IMR-90 (cell line): ENCODE measurements at regions not wholly inside any gene's neighbourhood (a gene's known extent, or its start where the extent isn't known, plus 50 kb on each side); places are given as distances from the start of the nearest gene placed in this dataset.

Experiments used
- ATAC-seq: fragments of 200-7000 bp; cut with Tn5 transposase; 2 replicates; pipeline ENCODE4 v1.9.1; 2020; ENCODE audit warnings: low read depth, mild to moderate bottlenecking, moderate library complexity
- BruUV-seq: library from RNA; stranded (reverse); fragments of 400-500 nt; replicated peaks from 2 replicates; lab custom pipeline; 2021; lab: Mats Ljungman, UMichigan
- CTCF ChIA-PET: fragments of 300-600 bp; formaldehyde crosslinking; extraction: SDS; loops from one replicate; lab custom pipeline; 2021; ENCODE audit warnings: antibody characterized with exemption; lab: Yijun Ruan, JAX
- POLR2A ChIA-PET: fragments of 300-600 bp; sonication (Branson Sonifier 250); formaldehyde crosslinking; loops from one replicate; lab custom pipeline; 2022; ENCODE audit warnings: antibody characterized with exemption; ENCODE audit not compliant: unreplicated experiment; lab: Charles Lee
- DNase-seq: peaks from one replicate; pipeline ENCODE4 v3.0.0; 2013
- H2AFZ ChIP-seq: replicated peaks from 2 replicates; pipeline ENCODE3; 2013; ENCODE audit warnings: low read length, mild to moderate bottlenecking; ENCODE audit not compliant: poor library complexity
- H2AK5ac ChIP-seq: 2 replicates; pipeline ENCODE4 v1.6.1; 2013; ENCODE audit warnings: low read depth, low read length, inconsistent platforms
- H2AK9ac ChIP-seq: replicated peaks from 2 replicates; pipeline ENCODE3; 2013; ENCODE audit warnings: mild to moderate bottlenecking, low read depth, low read length, moderate library complexity; ENCODE audit not compliant: poor library complexity
- H2BK120ac ChIP-seq: 2 replicates; pipeline ENCODE4 v1.6.1; 2013; ENCODE audit warnings: low read depth, low read length, inconsistent platforms
- H2BK15ac ChIP-seq: 3 replicates; pipeline ENCODE4 v1.6.1; 2013; ENCODE audit warnings: low read depth, low read length, inconsistent platforms
- H2BK20ac ChIP-seq: 2 replicates; pipeline ENCODE4 v1.6.1; 2013; ENCODE audit warnings: low read depth, mild to moderate bottlenecking, inconsistent platforms, low read length, moderate library complexity
- H2BK5ac ChIP-seq: 2 replicates; pipeline ENCODE4 v1.6.1; 2013; ENCODE audit warnings: mild to moderate bottlenecking, low read depth, low read length, inconsistent platforms; ENCODE audit not compliant: poor library complexity, severe bottlenecking
- H3K14ac ChIP-seq: replicated peaks from 2 replicates; pipeline ENCODE4 v1.6.1; 2013; ENCODE audit warnings: low read depth, low read length, inconsistent platforms
- H3K18ac ChIP-seq: 2 replicates; pipeline ENCODE4 v1.6.1; 2013; ENCODE audit warnings: low read depth, low read length, control low read depth
- H3K23ac ChIP-seq: 2 replicates; pipeline ENCODE4 v1.6.1; 2013; ENCODE audit warnings: low read depth, low read length, inconsistent platforms
- H3K27ac ChIP-seq: 2 replicates; pipeline ENCODE4 v1.5.1; 2013; ENCODE audit warnings: mild to moderate bottlenecking, control low read depth, low read length; ENCODE audit not compliant: insufficient read depth
- H3K27me3 ChIP-seq: 2 replicates; pipeline ENCODE4 v1.6.1; 2013; ENCODE audit warnings: low read length; ENCODE audit not compliant: control insufficient read depth, insufficient read depth
- H3K36me3 ChIP-seq: 2 replicates; pipeline ENCODE4 v1.6.1; 2013; ENCODE audit warnings: low read length, mixed read lengths; ENCODE audit not compliant: control insufficient read depth, insufficient read depth
- H3K4ac ChIP-seq: 2 replicates; pipeline ENCODE4 v1.6.1; 2013; ENCODE audit warnings: low read depth, low read length, inconsistent platforms
- H3K4me1 ChIP-seq: 2 replicates; pipeline ENCODE4 v1.6.1; 2013; ENCODE audit warnings: low read length, mixed read lengths; ENCODE audit not compliant: control insufficient read depth, insufficient read depth
- H3K4me2 ChIP-seq: 2 replicates; pipeline ENCODE4 v1.6.1; 2013; ENCODE audit warnings: low read depth, mild to moderate bottlenecking, control low read depth, low read length, moderate library complexity
- H3K4me3 ChIP-seq: 2 replicates; pipeline ENCODE4 v1.5.1; 2013; ENCODE audit warnings: low read depth, mild to moderate bottlenecking, control low read depth, low read length, moderate library complexity; ENCODE audit not compliant: insufficient read depth
- H3K56ac ChIP-seq: 2 replicates; pipeline ENCODE4 v1.6.1; 2013; ENCODE audit warnings: low read length, inconsistent platforms; ENCODE audit not compliant: insufficient read depth; ENCODE audit errors: extremely low read depth
- H3K79me1 ChIP-seq, 2 experiments: 2 replicates each; pipeline ENCODE4 v1.6.1; 2013; ENCODE audit warnings: low read length in 2 of 2, inconsistent platforms in 1 of 2, low read depth in 1 of 2
- H3K9ac ChIP-seq: 2 replicates; pipeline ENCODE4 v1.6.1; 2013; ENCODE audit warnings: low read depth, low read length, control low read depth
- H3K9me1 ChIP-seq: 2 replicates; pipeline ENCODE4 v1.6.1; 2013; ENCODE audit warnings: low read length, inconsistent platforms; ENCODE audit not compliant: insufficient read depth
- H3K9me3 ChIP-seq: 2 replicates; pipeline ENCODE4 v1.6.1; 2013; ENCODE audit warnings: low read length; ENCODE audit not compliant: control insufficient read depth, insufficient read depth
- H4K20me1 ChIP-seq: 2 replicates; pipeline ENCODE4 v1.6.1; 2013; ENCODE audit warnings: low read length, inconsistent platforms; ENCODE audit not compliant: insufficient read depth
- H4K5ac ChIP-seq: 2 replicates; pipeline ENCODE4 v1.6.1; 2013; ENCODE audit warnings: mild to moderate bottlenecking, low read depth, low read length, control low read depth
- H4K8ac ChIP-seq, 2 experiments: 2 replicates each; pipeline ENCODE4 v1.6.1; 2013; ENCODE audit warnings: low read depth in 2 of 2, low read length in 2 of 2, control low read depth in 1 of 2, inconsistent platforms in 1 of 2
- H4K91ac ChIP-seq: 2 replicates; pipeline ENCODE4 v1.6.1; 2013; ENCODE audit warnings: low read depth, low read length, inconsistent platforms; ENCODE audit not compliant: insufficient read depth
- CEBPB ChIP-seq: IDR thresholded peaks from 2 replicates; pipeline ENCODE4 v1.6.1; 2012; ENCODE audit warnings: low read depth, low read length, improper control_type of control experiment
- CHD1 ChIP-seq: IDR thresholded peaks from 2 replicates; pipeline ENCODE4 v1.6.1; 2012; ENCODE audit warnings: low read depth, low read length, improper control_type of control experiment
- FOS ChIP-seq: fragments of 150-350 bp; IDR thresholded peaks from 2 replicates; pipeline ENCODE4 v1.6.1; 2016; ENCODE audit warnings: low read depth, low read length
- POLR2A ChIP-seq: IDR thresholded peaks from 2 replicates; pipeline ENCODE4 v1.6.1; 2012; ENCODE audit warnings: mild to moderate bottlenecking, low read depth, low read length
- RAD21 ChIP-seq: IDR thresholded peaks from 2 replicates; pipeline ENCODE4 v1.6.1; 2012; ENCODE audit warnings: low read length, improper control_type of control experiment
- RCOR1 ChIP-seq: IDR thresholded peaks from 2 replicates; pipeline ENCODE4 v1.6.1; 2012; ENCODE audit warnings: mild to moderate bottlenecking, low read length, improper control_type of control experiment; ENCODE audit not compliant: insufficient replicate concordance
- RFX5 ChIP-seq: IDR thresholded peaks from 2 replicates; pipeline ENCODE4 v1.8.0; 2012; ENCODE audit warnings: low read depth, mild to moderate bottlenecking, low read length, moderate library complexity
- SMC3 ChIP-seq: fragments of 150-350 bp; IDR thresholded peaks from 2 replicates; pipeline ENCODE4 v1.6.1; 2016; ENCODE audit warnings: low read depth, mild to moderate bottlenecking, antibody characterized with exemption, low read length, moderate library complexity
- WGBS, 2 experiments: methylation state at CpG; one replicate each; pipeline versions ENCODE4 v1.1.5 to v1.1.7; 2013; ENCODE audit warnings: missing lambda C conversion rate in 2 of 2; ENCODE audit not compliant: insufficient read length in 1 of 2; ENCODE audit errors: extremely low coverage in 2 of 2; 5-methylcytosine and 5-hydroxymethylcytosine counted together
- dilution Hi-C: fragments of 300-500 bp; cut with HindIII; formaldehyde crosslinking; loops from one replicate; pipeline ENCODE4 v1.14.3; 2018; ENCODE audit warnings: low sequenced_read_pairs; ENCODE audit not compliant: unreplicated experiment
- in situ Hi-C: fragments of 300-500 bp; cut with MboI; formaldehyde crosslinking; loops from 3 replicates; pipeline ENCODE4 v1.14.3; 2019; ENCODE audit warnings: low sequenced_read_pairs, inconsistent platforms, mixed read lengths
- intact Hi-C: fragments of 100-400 bp; cut with micrococcal nuclease; formaldehyde crosslinking; loops from 2 replicates; pipeline ENCODE4 v1.10.0; 2022
- TF ChIP-seq, protein P1 (sequence below): fragments of 150-350 bp; IDR thresholded peaks from 2 replicates; pipeline ENCODE4 v1.6.1; 2017; ENCODE audit warnings: mild to moderate bottlenecking, antibody characterized with exemption, low read length, low read depth
- TF ChIP-seq, protein P2 (sequence below): conservative IDR thresholded peaks from 2 replicates; pipeline ENCODE4 v1.5.1; 2012; ENCODE audit warnings: mild to moderate bottlenecking, low read depth, low read length, improper control_type of control experiment
- TF ChIP-seq, protein P3 (sequence below): fragments of 150-350 bp; IDR thresholded peaks from 2 replicates; pipeline ENCODE4 v1.6.1; 2016; ENCODE audit warnings: low read depth, mild to moderate bottlenecking, low read length, moderate library complexity, borderline replicate concordance

DNA sequence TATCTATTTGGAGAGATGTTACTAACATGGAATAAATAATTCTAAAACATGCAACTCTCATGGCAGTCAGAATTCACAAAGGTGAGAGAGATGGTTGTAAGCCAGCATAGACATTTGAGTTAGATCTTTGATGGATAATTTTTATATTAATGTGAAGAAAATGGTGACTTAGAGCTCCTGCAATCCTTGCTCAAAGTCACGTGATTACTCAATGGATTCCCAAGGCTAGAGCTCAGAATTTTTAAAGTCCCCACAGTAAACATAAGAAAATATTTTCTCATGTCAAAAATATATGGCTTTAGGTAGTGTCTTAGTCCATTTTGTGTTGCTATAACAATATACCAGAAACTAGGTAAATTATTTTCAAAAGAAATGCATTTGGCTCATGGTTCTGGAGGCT, 281.5 kb upstream of the PRKD1 start:
- H2BK5ac ChIP-seq = no peak overlapping the region
- no CpG with 5 or more reads among the region's 1 CpG for WGBS, 2 experiments
- no peak overlapping the region for H2BK20ac ChIP-seq
- no peak for ATAC-seq
- 0 out of 3 replicates have a peak overlapping the region, but pooled peaks have one; percentile 28 for H2BK15ac ChIP-seq
- H4K8ac ChIP-seq = no peak overlapping the region
- H4K5ac ChIP-seq = no peak overlapping the region
- TF ChIP-seq RCOR1 (no peak), CEBPB (no peak), CHD1 (no peak), RFX5 (no peak), RAD21 (no peak), FOS (no peak), POLR2A (no peak), SMC3 (no peak)
- TF ChIP-seq, protein P1, sequence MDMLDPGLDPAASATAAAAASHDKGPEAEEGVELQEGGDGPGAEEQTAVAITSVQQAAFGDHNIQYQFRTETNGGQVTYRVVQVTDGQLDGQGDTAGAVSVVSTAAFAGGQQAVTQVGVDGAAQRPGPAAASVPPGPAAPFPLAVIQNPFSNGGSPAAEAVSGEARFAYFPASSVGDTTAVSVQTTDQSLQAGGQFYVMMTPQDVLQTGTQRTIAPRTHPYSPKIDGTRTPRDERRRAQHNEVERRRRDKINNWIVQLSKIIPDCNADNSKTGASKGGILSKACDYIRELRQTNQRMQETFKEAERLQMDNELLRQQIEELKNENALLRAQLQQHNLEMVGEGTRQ = no peak
- TF ChIP-seq, protein P2, sequence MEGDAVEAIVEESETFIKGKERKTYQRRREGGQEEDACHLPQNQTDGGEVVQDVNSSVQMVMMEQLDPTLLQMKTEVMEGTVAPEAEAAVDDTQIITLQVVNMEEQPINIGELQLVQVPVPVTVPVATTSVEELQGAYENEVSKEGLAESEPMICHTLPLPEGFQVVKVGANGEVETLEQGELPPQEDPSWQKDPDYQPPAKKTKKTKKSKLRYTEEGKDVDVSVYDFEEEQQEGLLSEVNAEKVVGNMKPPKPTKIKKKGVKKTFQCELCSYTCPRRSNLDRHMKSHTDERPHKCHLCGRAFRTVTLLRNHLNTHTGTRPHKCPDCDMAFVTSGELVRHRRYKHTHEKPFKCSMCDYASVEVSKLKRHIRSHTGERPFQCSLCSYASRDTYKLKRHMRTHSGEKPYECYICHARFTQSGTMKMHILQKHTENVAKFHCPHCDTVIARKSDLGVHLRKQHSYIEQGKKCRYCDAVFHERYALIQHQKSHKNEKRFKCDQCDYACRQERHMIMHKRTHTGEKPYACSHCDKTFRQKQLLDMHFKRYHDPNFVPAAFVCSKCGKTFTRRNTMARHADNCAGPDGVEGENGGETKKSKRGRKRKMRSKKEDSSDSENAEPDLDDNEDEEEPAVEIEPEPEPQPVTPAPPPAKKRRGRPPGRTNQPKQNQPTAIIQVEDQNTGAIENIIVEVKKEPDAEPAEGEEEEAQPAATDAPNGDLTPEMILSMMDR = no peak
- TF ChIP-seq, protein P3, sequence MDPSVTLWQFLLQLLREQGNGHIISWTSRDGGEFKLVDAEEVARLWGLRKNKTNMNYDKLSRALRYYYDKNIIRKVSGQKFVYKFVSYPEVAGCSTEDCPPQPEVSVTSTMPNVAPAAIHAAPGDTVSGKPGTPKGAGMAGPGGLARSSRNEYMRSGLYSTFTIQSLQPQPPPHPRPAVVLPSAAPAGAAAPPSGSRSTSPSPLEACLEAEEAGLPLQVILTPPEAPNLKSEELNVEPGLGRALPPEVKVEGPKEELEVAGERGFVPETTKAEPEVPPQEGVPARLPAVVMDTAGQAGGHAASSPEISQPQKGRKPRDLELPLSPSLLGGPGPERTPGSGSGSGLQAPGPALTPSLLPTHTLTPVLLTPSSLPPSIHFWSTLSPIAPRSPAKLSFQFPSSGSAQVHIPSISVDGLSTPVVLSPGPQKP = no peak
- no peak overlapping the region for H2AK9ac ChIP-seq
- H3K36me3 ChIP-seq = no peaks in the 10 kb centered on the region
- no peak overlapping the region for H2BK120ac ChIP-seq
- H3K56ac ChIP-seq = no peak overlapping the region
- H3K79me1 ChIP-seq = no peaks in the 10 kb centered on the region
- H3K27me3 ChIP-seq = no peaks in the 10 kb centered on the region
- peaks cover 8% of the 10 kb centered on the region; the same call in 1 of the 2 replicates for H3K9me1 ChIP-seq
- no peak overlapping the region for H2AFZ ChIP-seq
- H3K4ac ChIP-seq = no peak overlapping the region
- no peak overlapping the region for H3K9ac ChIP-seq
- ChIA-PET POLR2A (no interaction called here), CTCF (no interaction called here)
- H3K9me3 ChIP-seq = no peaks in the 10 kb centered on the region
- H4K20me1 ChIP-seq = no peaks in the 10 kb centered on the region
- BruUV-seq = no TSS peak
- H3K4me3 ChIP-seq = no peak overlapping the region
- no peak overlapping the region for H4K91ac ChIP-seq
- no peak overlapping the region for H3K27ac ChIP-seq
- no peak for DNase-seq
- in situ Hi-C loops (loop anchor here (25.0 kb wide), 3 partner anchors 297 to 1197 kb away; no protein-coding TSS in a partner anchor), intact Hi-C loops (no loop called here), dilution Hi-C loops (no loop called here)
- peaks cover 12% of the 10 kb centered on the region for H3K4me1 ChIP-seq
- no peak overlapping the region for H3K18ac ChIP-seq
- no peak overlapping the region for H3K23ac ChIP-seq
- H2AK5ac ChIP-seq = peak overlapping the region; percentile 49; the same call in 1 of the 2 replicates
- H3K4me2 ChIP-seq = no peak overlapping the region
- H3K14ac ChIP-seq = no peak overlapping the region
